ENCODE measurements at regions not wholly inside any gene's neighbourhood (a gene's known extent, or its start where the extent isn't known, plus 50 kb on each side); places are given as distances from the start of the nearest gene placed in this dataset.

DNA sequence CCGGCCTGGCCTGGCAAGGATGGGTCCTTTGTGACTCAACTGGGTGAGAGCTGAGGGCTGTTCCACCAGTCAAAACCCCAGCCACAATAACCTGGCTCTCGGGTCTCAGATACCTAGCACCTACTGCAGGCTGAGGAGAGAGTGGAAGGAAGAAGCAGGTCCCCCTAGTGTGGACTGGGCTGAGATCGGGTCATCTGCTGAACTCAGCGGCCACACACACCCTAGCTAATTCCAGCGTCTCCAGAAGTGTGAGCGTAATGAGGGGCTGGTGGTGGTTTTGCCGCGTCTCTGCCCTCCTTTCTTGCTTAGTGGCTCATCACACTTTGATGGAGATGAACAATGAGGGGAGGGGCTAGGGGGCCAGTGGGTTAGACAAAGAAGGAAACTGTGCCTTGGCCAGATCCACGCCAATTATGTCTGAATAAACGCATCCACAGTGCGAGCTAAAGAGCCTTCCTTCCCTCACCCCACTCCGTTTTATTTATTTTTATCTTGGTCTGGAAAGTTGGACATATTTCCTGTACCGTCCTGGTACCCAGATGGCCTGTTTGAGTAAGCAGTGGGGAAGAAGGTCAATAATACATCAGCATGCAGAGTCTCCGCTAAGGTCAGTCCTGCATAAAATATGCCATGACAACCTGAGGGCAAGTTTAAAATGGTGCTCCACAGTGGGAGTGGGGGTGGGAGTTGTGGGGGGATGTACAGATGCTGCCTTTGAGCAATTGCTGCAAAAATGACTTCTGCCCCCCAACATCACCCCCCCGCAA lies 370.0 kb downstream of the WDR72 start:
- TF ChIP-seq, protein P1, sequence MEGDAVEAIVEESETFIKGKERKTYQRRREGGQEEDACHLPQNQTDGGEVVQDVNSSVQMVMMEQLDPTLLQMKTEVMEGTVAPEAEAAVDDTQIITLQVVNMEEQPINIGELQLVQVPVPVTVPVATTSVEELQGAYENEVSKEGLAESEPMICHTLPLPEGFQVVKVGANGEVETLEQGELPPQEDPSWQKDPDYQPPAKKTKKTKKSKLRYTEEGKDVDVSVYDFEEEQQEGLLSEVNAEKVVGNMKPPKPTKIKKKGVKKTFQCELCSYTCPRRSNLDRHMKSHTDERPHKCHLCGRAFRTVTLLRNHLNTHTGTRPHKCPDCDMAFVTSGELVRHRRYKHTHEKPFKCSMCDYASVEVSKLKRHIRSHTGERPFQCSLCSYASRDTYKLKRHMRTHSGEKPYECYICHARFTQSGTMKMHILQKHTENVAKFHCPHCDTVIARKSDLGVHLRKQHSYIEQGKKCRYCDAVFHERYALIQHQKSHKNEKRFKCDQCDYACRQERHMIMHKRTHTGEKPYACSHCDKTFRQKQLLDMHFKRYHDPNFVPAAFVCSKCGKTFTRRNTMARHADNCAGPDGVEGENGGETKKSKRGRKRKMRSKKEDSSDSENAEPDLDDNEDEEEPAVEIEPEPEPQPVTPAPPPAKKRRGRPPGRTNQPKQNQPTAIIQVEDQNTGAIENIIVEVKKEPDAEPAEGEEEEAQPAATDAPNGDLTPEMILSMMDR (IDR thresholded peaks at IDR 0.05; ENCODE audit: low read depth, low read length, missing control alignments): no peak
- no peak for DNase-seq (ENCODE audit: low read depth)
- H3K4me3 ChIP-seq (ENCODE audit: low read depth, low read length): no peak overlapping the region

DNA sequence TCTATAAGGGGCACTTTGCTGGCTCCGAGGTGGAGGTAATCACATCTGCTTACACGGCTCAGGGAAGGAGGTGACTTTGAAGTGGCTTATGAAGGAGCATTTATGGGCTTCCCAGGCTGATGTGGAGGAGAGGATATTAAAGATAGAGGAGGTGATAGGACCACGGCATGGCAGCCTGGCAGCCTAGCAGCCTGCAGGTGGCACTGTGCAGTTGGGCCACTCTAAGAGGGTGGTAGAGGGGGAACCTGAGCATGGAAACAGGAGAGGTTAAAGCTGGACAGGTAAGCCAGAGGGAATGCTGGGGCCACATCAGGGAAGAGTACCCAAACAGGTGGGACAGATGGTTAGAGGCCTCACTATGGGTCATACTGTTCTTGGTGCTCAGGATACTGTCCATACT lies 375.0 kb downstream of the WDR72 start:
- DNase-seq (ENCODE audit: low read depth): no peak
- no peak overlapping the region for H3K4me3 ChIP-seq (ENCODE audit: low read depth, low read length)
- TF ChIP-seq, protein P1 (IDR thresholded peaks at IDR 0.05; ENCODE audit: low read depth, low read length, missing control alignments): peak; percentile 50

DNA sequence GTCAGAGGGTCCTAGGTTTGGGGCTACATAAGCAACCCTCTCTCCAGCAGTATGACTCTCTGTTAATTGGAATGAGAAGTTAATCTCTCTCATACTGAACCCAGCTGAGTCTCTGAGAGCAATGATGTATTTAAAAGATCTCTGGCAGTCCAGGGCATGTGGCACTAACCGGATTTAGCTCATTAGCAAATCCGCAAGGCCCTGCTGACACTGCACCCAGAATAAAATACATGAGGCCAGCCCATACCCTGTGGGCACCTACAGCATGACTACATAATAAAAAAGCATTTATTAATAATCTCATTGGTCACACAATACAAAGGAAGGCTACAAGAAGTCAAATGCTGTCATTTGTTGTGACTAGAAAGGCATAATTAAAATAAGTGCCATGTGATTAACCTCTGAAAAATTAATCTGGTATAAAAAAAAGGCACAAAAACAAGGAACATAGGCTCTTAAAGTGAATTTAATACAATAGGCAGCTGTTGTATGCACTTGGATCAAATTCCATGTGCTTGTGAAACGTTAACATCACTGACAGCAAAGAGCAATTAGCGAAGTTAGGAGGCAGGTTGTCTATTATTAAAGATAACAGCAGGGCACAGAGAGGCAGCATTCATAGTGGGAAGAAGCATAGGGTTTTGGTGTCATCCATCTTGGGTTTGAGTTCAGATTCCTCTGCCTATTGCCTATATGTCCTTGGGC lies 381.2 kb downstream of the WDR72 start:
- TF ChIP-seq, protein P1 (IDR thresholded peaks at IDR 0.05; ENCODE audit: low read depth, low read length, missing control alignments): no peak
- H3K4me3 ChIP-seq (ENCODE audit: low read depth, low read length): no peak overlapping the region
- no peak for DNase-seq (ENCODE audit: low read depth)

DNA sequence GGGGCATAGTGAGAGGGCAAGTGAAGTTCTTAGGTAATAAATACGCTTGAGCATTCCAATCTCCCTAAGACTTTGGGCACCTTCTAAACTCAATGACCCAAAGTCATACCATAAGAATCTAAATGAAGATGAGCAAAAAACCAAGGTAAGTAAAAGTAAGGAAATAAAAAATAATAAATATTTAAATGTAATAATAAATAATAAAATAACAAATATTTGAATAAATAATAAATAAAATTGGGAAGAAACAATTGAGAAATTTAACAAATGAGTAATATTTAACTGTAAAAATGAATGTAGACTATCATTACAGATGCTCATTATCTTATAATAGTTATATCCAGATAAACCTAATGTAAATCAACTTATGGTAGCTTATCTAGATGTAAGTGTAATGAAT lies 391.7 kb downstream of the WDR72 start:
- H3K4me3 ChIP-seq (ENCODE audit: low read depth, low read length): no peak overlapping the region
- TF ChIP-seq, protein P1 (IDR thresholded peaks at IDR 0.05; ENCODE audit: low read depth, low read length, missing control alignments): no peak
- no peak for DNase-seq (ENCODE audit: low read depth)

DNA sequence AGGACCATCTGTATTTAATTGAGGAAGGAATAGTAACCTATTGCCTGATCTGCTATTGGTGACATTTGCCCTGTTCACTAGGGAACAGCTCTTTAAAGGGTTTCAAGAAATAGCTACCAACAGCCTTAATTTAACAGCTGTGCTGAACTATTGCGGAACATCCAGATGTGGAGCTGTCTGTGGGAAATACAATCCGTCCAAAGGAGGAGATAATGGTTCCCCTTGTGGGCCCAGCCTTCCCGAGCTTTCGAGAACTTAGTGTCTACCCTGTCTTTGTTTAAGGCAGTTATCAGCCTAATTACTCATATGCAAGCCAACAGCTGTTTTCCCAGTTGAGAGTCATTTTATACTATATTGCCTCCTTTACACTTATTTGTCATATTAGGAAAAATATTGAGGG lies 398.6 kb downstream of the WDR72 start:
- TF ChIP-seq, protein P1 (IDR thresholded peaks at IDR 0.05; ENCODE audit: low read depth, low read length, missing control alignments): no peak
- DNase-seq (ENCODE audit: low read depth): no peak
- H3K4me3 ChIP-seq (ENCODE audit: low read depth, low read length): no peak overlapping the region

DNA sequence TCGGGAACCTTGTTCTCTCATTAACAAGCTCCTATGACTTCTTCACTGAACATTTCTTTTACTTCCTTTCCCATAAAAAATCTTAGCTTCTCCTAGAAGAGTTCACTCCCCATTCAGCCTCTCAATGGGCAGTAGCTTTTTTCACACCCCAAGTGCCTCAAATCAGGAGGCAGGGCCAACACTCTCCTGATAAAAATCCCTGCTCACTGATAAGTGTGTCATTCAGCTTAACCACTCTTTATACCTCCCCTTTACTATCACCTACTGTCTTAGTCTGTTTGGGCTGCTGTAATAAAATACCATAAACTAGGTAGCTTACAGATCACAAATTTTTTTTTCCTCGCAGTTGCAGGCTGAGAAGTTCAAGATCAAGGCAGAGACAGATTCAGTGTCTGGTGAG lies 400.4 kb downstream of the WDR72 start:
- no peak for DNase-seq (ENCODE audit: low read depth)
- TF ChIP-seq, protein P1 (IDR thresholded peaks at IDR 0.05; ENCODE audit: low read depth, low read length, missing control alignments): no peak
- no peak overlapping the region for H3K4me3 ChIP-seq (ENCODE audit: low read depth, low read length)

All from GM12864 (cell line).